ENCODE measurements at regions not wholly inside any gene's neighbourhood (a gene's known extent, or its start where the extent isn't known, plus 50 kb on each side); places are given as distances from the start of the nearest gene placed in this dataset.

GRCh38 chr3:193874997-193875593, 260.9 kb upstream of the HES1 start:
- no peak overlapping the region for H3K4me3 ChIP-seq (ENCODE audit: low read length)
- no peak for DNase-seq (ENCODE audit: low read depth)
- no peak for TF ChIP-seq CTCF (conservative IDR thresholded peaks at IDR 0.05; ENCODE audit: low read depth, low read length)

GRCh38 chr3:193875601-193876321, 260.2 kb upstream of the HES1 start:
- DNase-seq (ENCODE audit: low read depth): no peak
- no peak for TF ChIP-seq CTCF (conservative IDR thresholded peaks at IDR 0.05; ENCODE audit: low read depth, low read length)
- no peak overlapping the region for H3K4me3 ChIP-seq (ENCODE audit: low read length)

DNA sequence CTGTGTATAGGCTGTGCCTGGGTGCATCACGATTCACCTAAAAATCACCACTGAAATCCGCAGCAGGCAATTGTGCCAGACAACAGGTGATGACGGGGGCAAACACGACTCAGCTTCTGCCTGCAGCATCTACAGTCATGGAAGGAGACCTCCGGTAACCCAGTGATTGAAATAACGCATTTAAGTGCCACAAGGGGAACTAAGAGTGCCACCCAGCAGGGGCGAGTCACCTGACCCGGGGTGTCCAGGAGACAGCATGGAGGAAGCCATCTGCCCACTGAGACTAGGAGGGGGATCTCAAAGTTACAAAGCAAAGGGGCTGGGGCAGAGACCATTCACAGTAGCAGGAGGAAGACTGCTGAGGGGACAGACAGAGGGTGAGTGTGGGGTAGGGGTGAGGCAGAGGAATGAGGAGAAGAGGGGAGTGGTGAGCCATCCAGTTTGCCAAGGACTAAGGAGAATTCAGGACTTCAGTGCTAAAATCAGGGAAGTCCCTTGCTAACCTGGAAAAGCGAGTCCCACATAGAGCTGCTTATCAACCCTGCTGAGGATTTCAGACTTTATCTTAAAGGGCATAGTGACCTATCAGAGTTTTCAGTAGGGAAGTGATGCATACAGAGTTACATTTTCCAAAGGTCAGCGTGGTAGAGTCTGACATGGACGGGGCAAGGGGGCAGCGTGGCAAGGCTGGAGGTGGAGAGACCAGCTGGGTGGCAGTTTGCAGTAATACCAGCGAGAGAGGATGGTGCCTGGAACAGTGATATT, 256.7 kb upstream of the HES1 start:
- no peak for TF ChIP-seq CTCF (conservative IDR thresholded peaks at IDR 0.05; ENCODE audit: low read depth, low read length)
- no peak for DNase-seq (ENCODE audit: low read depth)
- H3K4me3 ChIP-seq (ENCODE audit: low read length): no peak overlapping the region

DNA sequence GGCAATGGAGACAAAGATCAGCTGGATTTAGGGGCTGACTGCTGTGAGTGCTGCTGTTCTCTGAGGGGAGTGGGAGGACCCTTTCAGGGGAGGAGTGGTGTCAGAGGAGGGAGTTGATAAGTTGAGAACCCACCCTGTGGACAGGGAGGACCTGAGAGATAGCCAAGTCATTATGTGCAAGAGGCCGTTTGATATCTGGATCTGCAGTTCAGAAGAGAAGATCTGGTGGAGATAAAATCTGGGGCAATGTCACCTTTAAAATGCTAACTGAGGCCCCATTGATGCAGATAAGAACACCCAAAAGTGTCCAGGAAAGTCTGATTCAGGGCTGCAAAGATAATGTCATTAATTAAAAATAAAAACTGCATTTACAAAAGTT, 256.1 kb upstream of the HES1 start:
- no peak for TF ChIP-seq CTCF (conservative IDR thresholded peaks at IDR 0.05; ENCODE audit: low read depth, low read length)
- H3K4me3 ChIP-seq (ENCODE audit: low read length): no peak overlapping the region
- DNase-seq (ENCODE audit: low read depth): no peak

GRCh38 chr3:193882091-193882490, 253.9 kb upstream of the HES1 start:
- no peak overlapping the region for H3K4me3 ChIP-seq (ENCODE audit: low read length)
- DNase-seq (ENCODE audit: low read depth): no peak
- no peak for TF ChIP-seq CTCF (conservative IDR thresholded peaks at IDR 0.05; ENCODE audit: low read depth, low read length)

DNA sequence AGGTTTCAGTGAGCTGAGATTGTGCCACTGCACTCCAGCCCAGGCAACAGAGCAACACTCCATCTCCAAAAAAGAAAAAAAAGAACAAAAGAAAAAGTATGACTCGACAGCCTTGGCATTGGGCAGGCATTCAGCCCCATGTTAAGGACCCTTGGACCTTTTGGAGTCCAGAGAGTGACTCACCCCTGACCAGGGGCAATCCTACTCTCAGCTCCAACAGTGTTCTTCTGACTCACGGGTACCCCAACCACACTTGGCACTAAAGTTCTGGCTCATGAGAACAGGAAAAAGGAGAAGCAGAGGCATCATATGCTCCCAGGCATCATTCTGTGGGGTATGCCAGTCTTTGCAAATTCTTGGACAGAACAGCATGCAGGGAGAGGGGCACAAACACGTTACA, 252.4 kb upstream of the HES1 start:
- no peak overlapping the region for H3K4me3 ChIP-seq (ENCODE audit: low read length)
- no peak for TF ChIP-seq CTCF (conservative IDR thresholded peaks at IDR 0.05; ENCODE audit: low read depth, low read length)
- no peak for DNase-seq (ENCODE audit: low read depth)
